Prostate gland (tissue), 2 donors: ENCODE measurements at regions not wholly inside any gene's neighbourhood (a gene's known extent, or its start where the extent isn't known, plus 50 kb on each side); places are given as distances from the start of the nearest gene placed in this dataset.

Experiments
- DNase-seq: peaks from one replicate; pipeline ENCODE4 v3.0.0-alpha.2; 2019; ENCODE audit warnings: low spot score
- H3K27ac ChIP-seq, 2 donors: fragments of 200-600 bp; sonication (generic); 2 replicates each; pipeline ENCODE4 v1.5.1; 2017 to 2019
- H3K27me3 ChIP-seq: fragments of 200-600 bp; sonication (generic); replicated peaks from 2 replicates; pipeline ENCODE4 v1.5.1; 2019; ENCODE audit not compliant: insufficient read depth
- H3K36me3 ChIP-seq, 2 donors: fragments of 200-600 bp; sonication (generic); 1 replicate in 1 of 2; 2 replicates in 1 of 2; pipeline versions ENCODE4 v1.5.1 to v1.8.1; 2017 to 2019
- H3K4me1 ChIP-seq: fragments of 200-600 bp; sonication (generic); replicated peaks from 2 replicates; pipeline ENCODE4 v1.5.1; 2019
- H3K4me3 ChIP-seq, 2 donors: fragments of 200-600 bp; sonication (generic); 2 replicates each; pipeline ENCODE4 v1.5.1; 2017 to 2019
- H3K9me3 ChIP-seq: fragments of 200-600 bp; sonication (generic); 2 replicates; pipeline ENCODE4 v1.5.1; 2017
- POLR2A ChIP-seq: fragments of 450-650 bp; IDR thresholded peaks from one replicate; pipeline ENCODE4 v1.6.1; 2016; ENCODE audit warnings: antibody characterized with exemption, mild to moderate bottlenecking
- POLR2AphosphoS5 ChIP-seq: sonication (generic); formaldehyde crosslinking; IDR thresholded peaks from one replicate; pipeline ENCODE4 v1.6.1; 2017; ENCODE audit warnings: antibody characterized with exemption
- WGBS: methylation state at CpG from one replicate; pipeline ENCODE4 v1.1.5; 2018; 5-methylcytosine and 5-hydroxymethylcytosine counted together
- intact Hi-C: fragments of 100-400 bp; cut with DNase I; formaldehyde crosslinking; loops from one replicate; pipeline ENCODE4 v1.14.2; 2022
- TF ChIP-seq, protein P1 (sequence below), 4 experiments: fragments of 200-600 bp in 2 of 4; fragments of 450-650 bp in 2 of 4; sonication (generic) in 2 of 4; IDR thresholded peaks; 1 replicate in 3 of 4; 2 replicates in 1 of 4; pipeline ENCODE4 v1.5.1; 2016 to 2019; ENCODE audit warnings: antibody characterized with exemption in 4 of 4, mild to moderate bottlenecking in 2 of 4, moderate library complexity in 2 of 4

DNA sequence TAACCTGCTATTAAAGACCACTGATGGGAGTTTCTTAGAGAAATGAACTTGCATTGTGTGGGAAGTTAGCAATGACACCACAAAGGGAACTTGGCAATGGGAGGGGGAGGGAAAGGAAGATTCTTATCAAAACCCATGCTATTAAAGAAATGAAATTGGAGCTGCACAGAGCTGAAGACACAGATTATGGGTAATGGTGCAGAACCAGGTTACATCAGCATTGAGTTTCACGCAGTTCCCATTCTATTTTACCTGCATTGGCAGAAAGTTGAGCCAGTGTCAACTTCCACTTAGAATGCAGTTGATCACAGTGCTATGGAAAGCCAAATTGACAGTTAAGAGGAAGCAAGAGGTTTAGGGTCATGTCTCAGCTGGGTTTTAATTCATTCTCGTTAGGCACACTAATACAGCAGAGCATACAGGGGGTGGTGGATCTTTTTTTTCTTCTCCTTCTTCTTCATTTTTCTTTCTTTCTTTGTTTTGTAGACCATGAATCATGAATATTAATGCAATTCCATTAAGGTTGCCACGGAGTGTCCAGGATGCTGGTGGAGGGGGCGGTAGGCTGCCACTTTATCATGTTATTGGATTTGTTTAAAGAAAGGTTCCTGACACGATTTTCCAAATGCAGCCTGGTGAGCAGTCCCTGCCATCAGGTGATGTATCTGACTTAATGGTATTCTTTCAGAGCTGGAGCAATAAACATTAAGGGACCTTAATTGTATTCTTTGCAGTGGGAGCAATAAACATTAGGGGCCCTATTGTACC lies 1092.0 kb upstream of the MAP3K7 start:
- no peak overlapping the region for H3K4me3 ChIP-seq
- no peaks in the 10 kb centered on the region for H3K9me3 ChIP-seq
- TF ChIP-seq, protein P1, sequence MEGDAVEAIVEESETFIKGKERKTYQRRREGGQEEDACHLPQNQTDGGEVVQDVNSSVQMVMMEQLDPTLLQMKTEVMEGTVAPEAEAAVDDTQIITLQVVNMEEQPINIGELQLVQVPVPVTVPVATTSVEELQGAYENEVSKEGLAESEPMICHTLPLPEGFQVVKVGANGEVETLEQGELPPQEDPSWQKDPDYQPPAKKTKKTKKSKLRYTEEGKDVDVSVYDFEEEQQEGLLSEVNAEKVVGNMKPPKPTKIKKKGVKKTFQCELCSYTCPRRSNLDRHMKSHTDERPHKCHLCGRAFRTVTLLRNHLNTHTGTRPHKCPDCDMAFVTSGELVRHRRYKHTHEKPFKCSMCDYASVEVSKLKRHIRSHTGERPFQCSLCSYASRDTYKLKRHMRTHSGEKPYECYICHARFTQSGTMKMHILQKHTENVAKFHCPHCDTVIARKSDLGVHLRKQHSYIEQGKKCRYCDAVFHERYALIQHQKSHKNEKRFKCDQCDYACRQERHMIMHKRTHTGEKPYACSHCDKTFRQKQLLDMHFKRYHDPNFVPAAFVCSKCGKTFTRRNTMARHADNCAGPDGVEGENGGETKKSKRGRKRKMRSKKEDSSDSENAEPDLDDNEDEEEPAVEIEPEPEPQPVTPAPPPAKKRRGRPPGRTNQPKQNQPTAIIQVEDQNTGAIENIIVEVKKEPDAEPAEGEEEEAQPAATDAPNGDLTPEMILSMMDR (IDR thresholded peaks at IDR 0.05) = no peak
- TF ChIP-seq POLR2AphosphoS5 (no peak), POLR2A (no peak)
- no peaks in the 10 kb centered on the region for H3K27me3 ChIP-seq
- intact Hi-C loops = no loop called here
- DNase-seq = no peak
- no peak overlapping the region for H3K27ac ChIP-seq
- no peaks in the 10 kb centered on the region for H3K4me1 ChIP-seq
- 59% methylated on average over 5 of the region's 5 CpGs for WGBS
- no peaks in the 10 kb centered on the region for H3K36me3 ChIP-seq

- no peak for DNase-seq
- no peaks in the 10 kb centered on the region for H3K4me1 ChIP-seq
- no peaks in the 10 kb centered on the region for H3K27me3 ChIP-seq
- 61% methylated on average over 1 of the region's 1 CpG for WGBS
- H3K36me3 ChIP-seq = no peaks in the 10 kb centered on the region
- intact Hi-C loops = no loop called here
- H3K27ac ChIP-seq = no peak overlapping the region
- TF ChIP-seq, protein P1 (IDR thresholded peaks at IDR 0.05) = no peak
- TF ChIP-seq POLR2AphosphoS5 (no peak), POLR2A (no peak)
- H3K9me3 ChIP-seq = no peaks in the 10 kb centered on the region
- H3K4me3 ChIP-seq = no peak overlapping the region
These were observed 1085.3 kb upstream of the MAP3K7 start for GRCh38 chr6:91672201-91672600.

- TF ChIP-seq, protein P1 (IDR thresholded peaks at IDR 0.05) = no peak
- TF ChIP-seq POLR2A (no peak), POLR2AphosphoS5 (no peak)
- Histone ChIP-seq H3K9me3 (no peaks in the 10 kb centered on the region), H3K4me1 (no peaks in the 10 kb centered on the region), H3K36me3 (no peaks in the 10 kb centered on the region), H3K27me3 (no peaks in the 10 kb centered on the region), H3K4me3 (no peak overlapping the region), H3K27ac (no peak overlapping the region)
- intact Hi-C loops = no loop called here
- WGBS = 55% methylated on average over 3 of the region's 3 CpGs
- DNase-seq = no peak
These were observed 1083.0 kb upstream of the MAP3K7 start for GRCh38 chr6:91669871-91670268.

GRCh38 chr6:91669154-91669870 lies 1082.4 kb upstream of the MAP3K7 start:
- Histone ChIP-seq H3K27ac (no peak overlapping the region), H3K4me1 (no peaks in the 10 kb centered on the region), H3K36me3 (no peaks in the 10 kb centered on the region), H3K27me3 (no peaks in the 10 kb centered on the region), H3K9me3 (no peaks in the 10 kb centered on the region), H3K4me3 (no peak overlapping the region)
- TF ChIP-seq POLR2A (no peak), POLR2AphosphoS5 (no peak)
- TF ChIP-seq, protein P1 (IDR thresholded peaks at IDR 0.05) = no peak
- 19% methylated on average over 9 of the region's 9 CpGs for WGBS
- DNase-seq = no peak
- intact Hi-C loops = no loop called here
